Left lung (tissue), 4 donors: ENCODE measurements at regions not wholly inside any gene's neighbourhood (a gene's known extent, or its start where the extent isn't known, plus 50 kb on each side); places are given as distances from the start of the nearest gene placed in this dataset.
"Not testable (repeated sequence)": the region's sequence is repeated elsewhere in the genome, so short reads cannot be mapped to it uniquely, and the experiment has no call there.

Source experiments
- ATAC-seq: fragments of 200-7000 bp; cut with Tn5 transposase; one replicate; pipeline ENCODE4 v1.9.1; 2020; ENCODE audit warnings: moderate library complexity
- DNase-seq, 4 donors: peaks; one replicate each; pipeline ENCODE4 v3.0.0-alpha.2; 2013 to 2020
- H3K27ac ChIP-seq, 2 donors: fragments of 200-600 bp; sonication (generic) in 1 of 2; one replicate each; pipeline versions ENCODE4 v1.5.0 to v1.8.0; 2020 to 2021
- H3K27me3 ChIP-seq, 2 donors: fragments of 200-600 bp; sonication (generic) in 1 of 2; one replicate each; pipeline versions ENCODE4 v1.5.0 to v1.8.0; 2020 to 2021
- H3K36me3 ChIP-seq, 2 donors: fragments of 200-600 bp; sonication (generic) in 1 of 2; one replicate each; pipeline versions ENCODE4 v1.5.0 to v1.8.0; 2020 to 2021
- H3K4me1 ChIP-seq, 2 donors: fragments of 200-600 bp; one replicate each; pipeline ENCODE4 v1.8.0; 2021
- H3K4me3 ChIP-seq, 2 donors: fragments of 200-600 bp; sonication (generic) in 1 of 2; one replicate each; pipeline versions ENCODE4 v1.5.0 to v1.8.0; 2020 to 2021; ENCODE audit warnings: mild to moderate bottlenecking in 1 of 2
- H3K9me3 ChIP-seq, 2 donors: fragments of 200-600 bp; sonication (generic) in 1 of 2; one replicate each; pipeline versions ENCODE4 v1.5.0 to v1.8.0; 2020 to 2021
- CTCF ChIP-seq, 2 donors: fragments of 200-600 bp; sonication (generic) in 1 of 2; IDR thresholded peaks; one replicate each; pipeline versions ENCODE4 v1.5.0 to v1.8.0; 2021; ENCODE audit warnings: antibody characterized with exemption in 2 of 2
- intact Hi-C, 2 donors: fragments of 100-400 bp; cut with DNase I; formaldehyde crosslinking; loops; one replicate each; pipeline versions ENCODE4 v1.11.2 to v1.14.2; 2022
- donor health status: DM: no; HTN: yes; CAD: no.
- donor health status: DM: no; HTN: no; CAD: no.

DNA sequence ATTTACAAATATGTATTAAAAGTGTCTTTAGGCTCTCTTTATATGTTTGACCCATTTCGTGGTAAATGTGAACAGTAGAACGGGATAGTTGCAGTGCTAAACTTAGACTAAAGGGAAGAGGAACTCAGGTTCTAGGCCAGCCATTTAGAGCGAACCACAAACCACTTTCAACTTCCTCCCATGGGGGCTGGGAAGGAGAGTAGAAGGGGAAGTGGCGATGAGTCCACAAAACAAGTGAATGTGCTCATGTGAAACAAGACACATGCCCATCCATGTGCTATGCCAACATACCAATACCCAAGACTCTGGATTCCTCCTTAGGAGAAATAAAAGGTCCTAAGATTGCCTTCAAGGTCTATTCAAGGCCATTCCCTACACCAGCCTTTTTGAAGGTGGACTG lies 940.4 kb upstream of the FOXG1 start:
- ATAC-seq, H3K36me3 ChIP-seq, H3K27ac ChIP-seq, DNase-seq, H3K27me3 ChIP-seq, H3K4me1 ChIP-seq, intact Hi-C loops, H3K9me3 ChIP-seq, H3K4me3 ChIP-seq: not testable (repeated sequence)

DNA sequence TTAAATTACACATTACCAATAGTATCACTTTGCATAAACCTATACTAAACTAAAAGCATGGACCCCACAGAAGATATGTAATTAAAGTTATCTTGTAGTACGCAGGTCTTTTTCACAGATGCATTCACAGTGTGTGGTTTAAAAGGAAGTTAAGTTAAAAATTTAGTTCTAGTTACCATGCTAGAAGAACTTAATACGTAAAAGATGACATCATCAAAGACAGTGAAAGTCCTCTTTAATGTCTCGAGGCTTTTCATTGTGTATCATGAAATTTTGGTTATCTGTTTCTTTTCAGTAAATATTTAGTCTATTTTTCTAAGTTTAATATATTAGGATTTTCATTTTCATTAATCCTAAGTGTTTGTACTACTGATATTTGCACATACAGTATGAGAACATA lies 934.6 kb upstream of the FOXG1 start:
- intact Hi-C loops = not testable (repeated sequence)

GRCh38 chr14:27833001-27833400 lies 933.6 kb upstream of the FOXG1 start:
- H3K4me1 ChIP-seq, DNase-seq, H3K4me3 ChIP-seq, H3K27ac ChIP-seq, intact Hi-C loops, H3K36me3 ChIP-seq, ATAC-seq, H3K27me3 ChIP-seq, H3K9me3 ChIP-seq: not testable (repeated sequence)

More for the DNA sequence above, 934.6 kb upstream of the FOXG1 start:
- not testable (repeated sequence) for H3K4me3 ChIP-seq, H3K27ac ChIP-seq, H3K27me3 ChIP-seq, ATAC-seq, H3K4me1 ChIP-seq, DNase-seq, H3K36me3 ChIP-seq, H3K9me3 ChIP-seq

- H3K4me1 ChIP-seq = no peaks in the 10 kb centered on the region
- H3K9me3 ChIP-seq = no peaks in the 10 kb centered on the region
- no peaks in the 10 kb centered on the region for H3K27me3 ChIP-seq
- no peak overlapping the region for H3K27ac ChIP-seq
- DNase-seq = no peak
- no peak overlapping the region for H3K4me3 ChIP-seq
- TF ChIP-seq CTCF (IDR thresholded peaks at IDR 0.05) = no peak
- H3K36me3 ChIP-seq = no peaks in the 10 kb centered on the region
- intact Hi-C loops = no loop called here
- ATAC-seq = no peak
Observed at GRCh38 chr14:27836386-27836785, 930.2 kb upstream of the FOXG1 start.

DNA sequence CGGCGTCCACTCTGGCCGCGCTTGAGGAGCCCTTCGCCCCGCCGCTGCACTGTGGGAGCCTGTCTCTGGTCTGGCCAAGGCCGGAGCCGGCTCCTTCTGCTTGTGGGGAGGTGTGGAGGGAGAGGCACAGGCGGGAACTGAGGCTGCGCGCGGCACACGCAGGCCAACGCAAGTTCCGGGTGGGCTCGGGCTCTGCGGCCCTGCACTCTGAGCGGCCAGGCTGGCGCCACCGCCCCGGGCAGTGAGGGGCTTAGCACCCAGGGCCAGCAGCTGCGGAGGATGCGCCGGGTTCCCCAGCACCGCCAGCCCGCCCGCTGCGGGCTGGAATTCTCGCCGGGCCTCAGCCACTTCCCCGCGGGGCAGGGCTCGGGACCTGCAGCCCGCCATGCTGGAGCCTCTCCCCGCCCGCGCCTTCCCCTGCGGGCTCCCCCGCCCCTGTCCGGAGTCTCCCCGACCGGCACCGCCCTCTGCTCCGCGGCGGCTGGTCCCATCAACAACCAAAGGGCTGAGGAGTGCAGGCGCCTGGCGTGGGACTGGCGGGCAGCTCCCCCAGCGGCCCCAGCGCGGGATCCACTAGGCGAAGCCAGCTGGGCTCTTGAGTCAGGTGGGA lies 921.2 kb upstream of the FOXG1 start:
- ATAC-seq (no peak), DNase-seq (peak in 1 of 4 donors; percentile 78)
- Histone ChIP-seq H3K36me3 (no peaks in the 10 kb centered on the region), H3K27ac (no peak overlapping the region), H3K4me3 (no peak overlapping the region), H3K9me3 (peaks cover 0 to 4% of the 10 kb centered on the region in 2 donors), H3K27me3 (no peaks in the 10 kb centered on the region), H3K4me1 (no peaks in the 10 kb centered on the region)
- intact Hi-C loops = no loop called here
- TF ChIP-seq CTCF (IDR thresholded peaks at IDR 0.05) = no peak

DNA sequence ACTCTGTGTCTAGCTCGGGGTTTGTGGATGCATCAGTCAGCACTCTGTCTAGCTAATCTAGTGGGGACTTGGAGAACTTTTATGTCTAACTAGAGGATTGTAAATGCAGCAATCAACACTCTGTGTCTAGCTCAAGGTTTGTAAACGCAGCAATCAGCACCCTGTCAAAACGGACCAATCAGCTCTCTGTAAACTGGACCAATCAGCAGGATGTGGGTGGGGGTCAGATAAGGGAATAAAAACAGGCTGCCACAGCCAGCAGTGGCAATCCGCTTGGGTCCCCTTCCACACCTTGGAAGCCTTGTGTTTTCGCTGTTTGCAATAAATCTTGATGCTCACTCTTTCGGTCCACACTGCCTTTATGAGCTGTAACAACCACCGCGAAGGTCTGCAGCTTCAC lies 920.7 kb upstream of the FOXG1 start:
- H3K36me3 ChIP-seq = no peaks in the 10 kb centered on the region
- no peak for DNase-seq
- no peak for TF ChIP-seq CTCF (IDR thresholded peaks at IDR 0.05)

GRCh38 chr14:27847480-27847879 lies 919.1 kb upstream of the FOXG1 start:
- H3K9me3 ChIP-seq, H3K4me1 ChIP-seq, intact Hi-C loops, DNase-seq, H3K27ac ChIP-seq, H3K4me3 ChIP-seq, H3K27me3 ChIP-seq, H3K36me3 ChIP-seq, ATAC-seq: not testable (repeated sequence)

More for the DNA sequence above, 920.7 kb upstream of the FOXG1 start:
- intact Hi-C loops = no loop called here
- H3K27me3 ChIP-seq = no peaks in the 10 kb centered on the region
- H3K4me1 ChIP-seq = no peaks in the 10 kb centered on the region
- H3K9me3 ChIP-seq = peaks cover 0 to 4% of the 10 kb centered on the region in 2 donors
- no peak overlapping the region for H3K4me3 ChIP-seq
- H3K27ac ChIP-seq = no peak overlapping the region
- ATAC-seq = no peak

GRCh38 chr14:27849193-27849592 lies 917.4 kb upstream of the FOXG1 start:
- ATAC-seq, H3K27ac ChIP-seq, H3K9me3 ChIP-seq, H3K4me1 ChIP-seq, H3K4me3 ChIP-seq, H3K36me3 ChIP-seq, intact Hi-C loops, DNase-seq, H3K27me3 ChIP-seq: not testable (repeated sequence)
